Left kidney (tissue), 1 donor: ENCODE measurements at regions not wholly inside any gene's neighbourhood (a gene's known extent, or its start where the extent isn't known, plus 50 kb on each side); places are given as distances from the start of the nearest gene placed in this dataset.

ENCODE experiments used
- DNase-seq: peaks from one replicate; pipeline ENCODE4 v3.0.0-alpha.2; 2013

GRCh38 chr10:78367751-78368150 is 334.1 kb downstream of the RPS24 start:
- DNase-seq, result no peak

GRCh38 chr10:78371136-78371535 is 337.5 kb downstream of the RPS24 start:
- DNase-seq, result no peak

GRCh38 chr10:78372806-78373205 is 339.1 kb downstream of the RPS24 start:
- DNase-seq, result no peak

DNA sequence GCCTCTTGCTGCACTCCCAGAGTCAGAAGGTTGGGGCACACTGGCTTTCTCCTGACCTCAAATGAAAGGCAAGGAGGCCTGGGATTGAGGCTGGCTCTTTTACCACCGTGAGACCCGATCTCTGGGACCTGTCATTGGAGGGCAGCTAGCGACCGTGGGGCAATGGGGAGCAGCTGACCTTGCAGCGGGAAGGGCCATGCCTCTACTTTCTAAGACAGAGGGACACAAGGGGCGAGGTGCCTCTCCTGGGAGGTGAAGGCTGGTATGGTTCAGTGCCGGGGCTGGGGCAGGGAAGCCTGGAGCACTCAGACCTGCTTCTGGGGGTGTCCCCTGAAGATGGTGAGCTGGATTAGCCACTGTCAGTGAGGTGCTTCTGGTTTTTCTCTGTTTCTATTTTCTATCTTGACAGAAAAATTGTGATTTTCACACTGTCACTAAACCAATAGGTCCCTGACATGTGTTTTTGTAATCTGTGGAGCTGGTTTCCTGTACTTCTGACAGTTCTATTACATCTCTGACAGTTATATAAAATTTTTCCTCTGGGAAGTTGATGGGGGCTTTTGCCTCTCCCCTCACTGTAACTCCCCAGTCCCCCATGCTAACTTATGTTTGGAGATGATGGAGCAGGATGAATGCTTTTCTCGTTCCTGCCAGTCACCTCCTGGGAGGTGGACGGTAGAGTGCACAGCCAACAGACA is 340.8 kb downstream of the RPS24 start:
- no peak for DNase-seq

GRCh38 chr10:78375854-78376785 is 342.5 kb downstream of the RPS24 start:
- no peak for DNase-seq

DNA sequence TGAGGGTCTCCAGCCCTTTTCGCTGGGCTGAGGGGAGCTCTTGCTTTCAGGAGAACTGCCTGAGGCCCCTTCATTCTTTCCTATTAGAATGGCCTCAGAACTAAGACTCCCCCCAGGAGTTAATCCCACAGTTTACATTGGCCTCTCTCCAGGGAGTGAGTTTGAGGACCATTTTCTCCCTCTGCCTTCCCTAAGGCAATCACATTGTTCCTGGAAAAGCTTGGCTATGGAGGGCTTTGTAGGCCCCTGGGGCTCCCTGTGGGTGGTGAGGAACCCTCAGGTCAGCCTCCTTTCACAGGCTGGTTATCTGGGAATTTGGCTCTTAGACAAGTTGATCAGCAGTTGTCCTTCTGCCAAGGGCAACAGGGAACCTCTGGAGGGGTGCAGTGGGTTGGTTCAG is 343.7 kb downstream of the RPS24 start:
- no peak for DNase-seq

GRCh38 chr10:78378192-78378591 is 344.5 kb downstream of the RPS24 start:
- DNase-seq, result no peak

DNA sequence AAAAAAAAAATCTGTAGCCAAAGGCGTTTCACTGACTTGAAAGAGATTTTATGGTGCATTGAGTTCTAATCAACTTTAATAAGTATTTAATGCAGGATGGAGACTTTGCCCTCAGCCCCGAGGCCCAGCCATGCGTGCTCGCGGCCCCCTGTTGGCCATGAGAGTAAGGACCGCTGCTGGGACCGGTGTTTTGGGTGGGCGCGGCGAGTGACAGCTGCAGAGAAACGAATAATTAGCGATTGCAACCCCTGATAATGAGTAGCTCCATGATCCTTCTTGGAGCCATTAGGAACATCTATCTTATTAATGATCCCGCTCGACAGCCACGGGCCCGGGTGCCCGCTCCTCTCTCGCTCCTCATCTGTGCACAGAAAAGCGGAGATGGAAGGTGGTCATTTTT is 347.4 kb downstream of the RPS24 start:
- DNase-seq, result no peak

DNA sequence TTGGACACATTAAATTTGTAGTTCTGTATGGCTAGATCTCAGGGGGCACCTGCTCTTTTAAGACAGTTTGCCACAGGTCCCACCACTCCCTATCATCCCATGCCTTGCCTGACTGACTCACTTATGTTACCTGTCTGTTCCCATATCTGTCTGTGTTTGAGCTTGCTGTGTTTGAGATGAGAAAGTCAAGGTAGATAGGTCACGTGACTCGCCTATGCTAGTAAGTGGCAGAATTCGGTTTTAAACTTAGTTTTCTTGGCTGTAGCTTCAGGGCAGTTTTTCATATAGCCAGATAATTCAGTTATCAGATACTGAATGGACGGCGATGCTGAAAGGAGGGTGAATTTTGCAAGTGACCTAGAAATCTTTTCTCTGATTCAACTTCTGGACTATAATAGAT is 348.4 kb downstream of the RPS24 start:
- no peak for DNase-seq

DNA sequence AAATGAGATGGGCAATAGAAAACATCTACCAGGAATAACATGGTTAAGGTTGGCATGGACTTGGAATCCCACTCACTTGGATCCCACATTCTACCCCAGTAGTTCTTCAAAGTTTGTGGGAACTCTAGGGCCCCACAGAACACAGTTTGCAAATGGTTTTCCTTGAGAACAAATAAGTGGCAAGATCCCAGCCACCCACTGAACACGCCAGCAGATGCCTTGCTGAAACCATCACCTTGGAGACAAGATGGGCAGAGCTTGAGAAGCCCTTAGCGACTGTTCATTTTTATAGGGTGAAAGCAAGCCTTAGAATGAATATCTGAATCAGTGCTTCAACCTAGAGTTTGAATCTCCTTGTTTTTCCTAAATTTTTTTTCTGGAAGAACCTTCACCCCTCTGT is 349.1 kb downstream of the RPS24 start:
- no peak for DNase-seq

GRCh38 chr10:78383378-78384048 is 349.9 kb downstream of the RPS24 start:
- DNase-seq, result no peak

GRCh38 chr10:78384049-78384431 is 350.4 kb downstream of the RPS24 start:
- no peak for DNase-seq

GRCh38 chr10:78385599-78385998 is 351.9 kb downstream of the RPS24 start:
- DNase-seq, result no peak

DNA sequence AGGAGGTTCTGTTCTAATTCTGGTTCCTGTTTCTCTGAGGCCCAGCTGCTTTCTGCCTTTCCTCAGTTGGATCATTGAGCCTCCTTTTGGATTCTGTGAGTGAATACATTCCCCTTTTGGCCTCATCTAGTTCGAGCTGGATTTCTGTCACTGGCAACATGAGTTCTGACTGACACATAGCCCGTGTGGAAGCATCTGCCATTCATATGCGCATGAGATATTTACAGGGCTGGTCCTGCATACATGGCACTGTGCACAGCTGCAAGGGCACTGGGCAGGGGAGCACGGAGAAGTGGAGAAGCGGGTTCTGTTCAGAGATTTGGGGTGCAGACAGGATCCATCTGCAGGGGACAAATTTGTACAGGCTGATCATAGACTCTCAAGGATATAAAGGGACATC is 352.8 kb downstream of the RPS24 start:
- DNase-seq, result no peak

DNA sequence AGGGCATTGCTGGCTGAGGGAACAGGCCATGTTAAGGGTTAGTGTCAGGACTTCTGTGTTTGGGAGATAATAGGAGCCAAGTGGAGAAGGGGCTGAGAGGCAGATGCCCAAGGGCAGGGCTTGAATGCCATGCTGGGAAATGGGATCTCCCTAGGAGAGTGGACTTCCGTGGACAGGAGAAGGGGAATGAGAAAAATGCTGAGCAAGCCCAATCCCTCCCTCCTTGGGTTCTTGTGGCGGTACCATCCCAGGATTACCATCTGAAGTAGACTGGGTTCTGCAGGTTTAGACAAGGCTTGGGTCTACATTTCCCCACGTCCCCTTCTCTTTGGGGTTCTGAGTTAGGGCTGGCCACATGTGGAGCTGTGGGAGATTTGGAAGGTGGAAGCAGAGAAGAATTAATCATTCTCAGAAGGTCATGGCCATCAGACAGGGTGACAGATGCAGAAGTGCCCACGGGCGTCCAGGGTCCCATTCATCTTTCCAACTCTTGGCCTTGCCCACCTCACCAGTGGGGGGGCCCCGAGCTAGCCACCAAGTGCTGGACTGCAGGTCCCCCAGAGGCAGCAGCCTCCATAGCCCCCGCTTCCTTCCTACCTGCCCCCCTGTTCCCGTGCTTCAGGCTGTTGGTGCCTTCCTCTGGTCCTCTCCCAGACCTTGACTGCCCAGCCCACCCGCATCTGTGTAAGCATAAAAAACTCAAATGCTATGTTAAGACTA is 354.8 kb downstream of the RPS24 start:
- DNase-seq, result no peak

DNA sequence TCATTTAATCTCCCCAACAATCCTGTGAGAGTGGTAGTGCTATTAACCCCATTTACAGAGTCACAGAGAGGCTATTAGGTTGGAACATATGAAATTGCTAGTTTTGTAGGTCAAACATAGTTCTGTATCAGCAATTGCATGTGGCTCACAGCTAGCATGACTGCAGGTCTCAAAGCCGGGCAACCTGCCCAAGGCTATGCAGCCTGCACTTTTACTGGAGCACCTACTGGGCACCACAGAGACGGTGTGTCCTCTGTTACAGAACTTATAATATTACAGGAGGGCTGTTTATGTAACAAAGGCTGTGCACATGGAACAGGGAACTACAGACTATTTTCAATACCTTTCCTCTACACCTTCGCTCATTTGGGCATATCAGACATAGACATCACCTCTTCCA is 355.8 kb downstream of the RPS24 start:
- DNase-seq, result no peak

GRCh38 chr10:78390051-78390450 is 356.4 kb downstream of the RPS24 start:
- no peak for DNase-seq

GRCh38 chr10:78390817-78391216 is 357.2 kb downstream of the RPS24 start:
- DNase-seq, result no peak

- no peak for DNase-seq
Observed at GRCh38 chr10:78391585-78391984, 357.9 kb downstream of the RPS24 start.

GRCh38 chr10:78392197-78392596 is 358.5 kb downstream of the RPS24 start:
- DNase-seq, result no peak

DNA sequence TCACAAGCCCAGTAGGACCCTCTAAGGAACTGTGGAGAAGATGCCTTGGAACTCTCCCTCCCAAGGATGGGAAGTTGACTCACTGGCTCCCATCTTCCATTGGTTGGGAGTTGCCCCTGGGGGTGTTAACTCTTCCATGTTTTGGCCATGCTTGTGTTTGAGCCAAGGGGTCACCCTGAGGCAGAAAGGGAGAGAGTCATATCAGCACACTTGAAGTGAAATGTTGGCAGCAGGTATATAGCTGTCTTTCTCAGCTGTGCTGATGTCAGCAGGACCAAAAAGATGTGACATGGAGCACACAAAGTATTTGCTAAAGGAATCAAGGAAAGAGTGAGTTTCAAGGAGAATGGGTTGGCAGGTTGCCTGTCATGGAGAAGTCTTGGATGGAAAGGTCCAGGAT is 359.4 kb downstream of the RPS24 start:
- no peak for DNase-seq

DNA sequence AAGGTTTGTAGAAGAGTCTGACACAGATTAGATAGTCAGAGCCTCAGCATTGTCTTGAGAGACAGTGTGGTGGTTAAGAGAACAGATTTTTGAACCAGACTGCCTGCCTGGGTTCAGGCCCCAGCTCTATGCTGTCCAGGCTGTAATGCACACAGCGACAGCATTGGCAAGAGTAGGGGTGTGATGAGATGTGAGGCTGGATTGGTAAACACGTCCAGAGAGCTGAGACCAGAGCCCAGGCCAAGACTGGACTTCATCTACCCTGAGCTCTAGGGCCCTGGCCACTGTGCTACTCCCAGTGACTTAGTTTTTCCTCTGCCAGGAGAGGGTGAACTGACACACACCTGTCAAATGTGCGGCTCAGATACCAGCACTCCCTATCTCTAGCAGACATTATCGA is 360.4 kb downstream of the RPS24 start:
- DNase-seq, result no peak
